ENCODE measurements at regions not wholly inside any gene's neighbourhood (a gene's known extent, or its start where the extent isn't known, plus 50 kb on each side); places are given as distances from the start of the nearest gene placed in this dataset.

GRCh38 chr2:6314218-6314960, 551.3 kb downstream of the CMPK2 start:
- Histone ChIP-seq H4K20me1 (ENCODE audit: insufficient read depth) (no peaks in the 10 kb centered on the region), H3K4me3 (no peak overlapping the region), H3K9me3 (ENCODE audit: insufficient read depth, low read depth) (no peaks in the 10 kb centered on the region), H3K4me1 (replicated peaks; ENCODE audit: insufficient read depth) (no peaks in the 10 kb centered on the region), H3K4me2 (no peak overlapping the region), H3K79me2 (ENCODE audit: low read depth) (no peaks in the 10 kb centered on the region), H3K36me3 (ENCODE audit: low read depth) (no peaks in the 10 kb centered on the region), H3K27ac (no peak overlapping the region), H3K27me3 (ENCODE audit: insufficient read depth, low read depth) (peaks cover 42% of the 10 kb centered on the region), H3F3A (ENCODE audit: insufficient read depth, low read depth) (no peaks in the 10 kb centered on the region), H2AFZ (no peak overlapping the region), H3K9me2 (ENCODE audit: insufficient read depth) (no peaks in the 10 kb centered on the region)
- intact Hi-C loops (cut with micrococcal nuclease; ENCODE audit: unreplicated experiment), result no loop called here
- BruUV-seq (replicated peaks), result no TSS peak
- DNase-seq, result no peak
- POLR2A ChIA-PET (ENCODE audit: unreplicated experiment), result no interaction called here
- CTCF ChIA-PET, result no interaction called here
- TF ChIP-seq, protein P1, sequence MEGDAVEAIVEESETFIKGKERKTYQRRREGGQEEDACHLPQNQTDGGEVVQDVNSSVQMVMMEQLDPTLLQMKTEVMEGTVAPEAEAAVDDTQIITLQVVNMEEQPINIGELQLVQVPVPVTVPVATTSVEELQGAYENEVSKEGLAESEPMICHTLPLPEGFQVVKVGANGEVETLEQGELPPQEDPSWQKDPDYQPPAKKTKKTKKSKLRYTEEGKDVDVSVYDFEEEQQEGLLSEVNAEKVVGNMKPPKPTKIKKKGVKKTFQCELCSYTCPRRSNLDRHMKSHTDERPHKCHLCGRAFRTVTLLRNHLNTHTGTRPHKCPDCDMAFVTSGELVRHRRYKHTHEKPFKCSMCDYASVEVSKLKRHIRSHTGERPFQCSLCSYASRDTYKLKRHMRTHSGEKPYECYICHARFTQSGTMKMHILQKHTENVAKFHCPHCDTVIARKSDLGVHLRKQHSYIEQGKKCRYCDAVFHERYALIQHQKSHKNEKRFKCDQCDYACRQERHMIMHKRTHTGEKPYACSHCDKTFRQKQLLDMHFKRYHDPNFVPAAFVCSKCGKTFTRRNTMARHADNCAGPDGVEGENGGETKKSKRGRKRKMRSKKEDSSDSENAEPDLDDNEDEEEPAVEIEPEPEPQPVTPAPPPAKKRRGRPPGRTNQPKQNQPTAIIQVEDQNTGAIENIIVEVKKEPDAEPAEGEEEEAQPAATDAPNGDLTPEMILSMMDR (conservative IDR thresholded peaks at IDR 0.05), result no peak
- TF ChIP-seq EZH2 (IDR thresholded peaks at IDR 0.05; ENCODE audit: low read depth), result no peak

GRCh38 chr2:6325616-6326015, 540.1 kb downstream of the CMPK2 start:
- intact Hi-C loops (cut with micrococcal nuclease; ENCODE audit: unreplicated experiment), result no loop called here
- POLR2A ChIA-PET (ENCODE audit: unreplicated experiment), result interaction anchor here (0.7 kb wide), 1 partner anchor 423 kb away, joined by 3 read pairs; no protein-coding TSS in a partner anchor
- Histone ChIP-seq H3K4me2 (no peak overlapping the region), H3K36me3 (ENCODE audit: low read depth) (no peaks in the 10 kb centered on the region), H3K9me3 (ENCODE audit: insufficient read depth, low read depth) (no peaks in the 10 kb centered on the region), H3K4me3 (no peak overlapping the region), H3K27ac (no peak overlapping the region), H2AFZ (no peak overlapping the region), H3K9me2 (ENCODE audit: insufficient read depth) (no peaks in the 10 kb centered on the region), H3K79me2 (ENCODE audit: low read depth) (no peaks in the 10 kb centered on the region), H3F3A (ENCODE audit: insufficient read depth, low read depth) (no peaks in the 10 kb centered on the region), H3K27me3 (ENCODE audit: insufficient read depth, low read depth) (no peaks in the 10 kb centered on the region; the same call in 1 of the 2 replicates), H3K4me1 (replicated peaks; ENCODE audit: insufficient read depth) (no peaks in the 10 kb centered on the region), H4K20me1 (ENCODE audit: insufficient read depth) (no peaks in the 10 kb centered on the region)
- CTCF ChIA-PET, result no interaction called here
- BruUV-seq (replicated peaks), result no TSS peak
- no peak for DNase-seq
- TF ChIP-seq, protein P1 (conservative IDR thresholded peaks at IDR 0.05), result no peak
- TF ChIP-seq EZH2 (IDR thresholded peaks at IDR 0.05; ENCODE audit: low read depth), result no peak

DNA sequence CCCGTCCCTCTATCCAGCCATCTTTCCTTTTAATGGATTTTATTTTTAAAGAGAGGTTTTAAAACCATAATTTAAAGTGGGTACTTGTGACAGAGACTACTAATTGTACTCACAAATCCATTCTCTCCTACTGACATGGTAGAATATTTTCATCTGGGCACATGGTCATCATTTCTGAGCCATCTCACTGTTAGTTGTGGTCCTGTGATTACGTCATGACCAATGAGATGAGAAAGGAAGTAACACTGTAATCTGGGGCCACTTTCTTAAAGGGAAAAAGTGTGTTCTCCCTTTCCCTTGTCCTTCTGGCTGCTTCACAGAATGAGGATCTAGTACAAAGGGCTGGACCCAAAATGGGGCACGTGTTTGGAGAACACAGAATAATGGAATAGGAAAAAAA, 538.7 kb downstream of the CMPK2 start:
- Histone ChIP-seq H2AFZ (no peak overlapping the region), H3K36me3 (ENCODE audit: low read depth) (no peaks in the 10 kb centered on the region), H4K20me1 (ENCODE audit: insufficient read depth) (no peaks in the 10 kb centered on the region), H3K4me3 (no peak overlapping the region), H3K9me2 (ENCODE audit: insufficient read depth) (no peaks in the 10 kb centered on the region), H3K79me2 (ENCODE audit: low read depth) (no peaks in the 10 kb centered on the region), H3F3A (ENCODE audit: insufficient read depth, low read depth) (no peaks in the 10 kb centered on the region), H3K4me1 (replicated peaks; ENCODE audit: insufficient read depth) (no peaks in the 10 kb centered on the region), H3K4me2 (no peak overlapping the region), H3K27ac (no peak overlapping the region), H3K9me3 (ENCODE audit: insufficient read depth, low read depth) (no peaks in the 10 kb centered on the region), H3K27me3 (ENCODE audit: insufficient read depth, low read depth) (peaks cover 6% of the 10 kb centered on the region)
- CTCF ChIA-PET, result no interaction called here
- TF ChIP-seq, protein P1 (conservative IDR thresholded peaks at IDR 0.05), result no peak
- TF ChIP-seq EZH2 (IDR thresholded peaks at IDR 0.05; ENCODE audit: low read depth), result no peak
- BruUV-seq (replicated peaks), result no TSS peak
- POLR2A ChIA-PET (ENCODE audit: unreplicated experiment), result no interaction called here
- intact Hi-C loops (cut with micrococcal nuclease; ENCODE audit: unreplicated experiment), result no loop called here
- DNase-seq, result no peak

All from PC-9 (cell line).